ENCODE measurements at regions not wholly inside any gene's neighbourhood (a gene's known extent, or its start where the extent isn't known, plus 50 kb on each side); places are given as distances from the start of the nearest gene placed in this dataset.

DNA sequence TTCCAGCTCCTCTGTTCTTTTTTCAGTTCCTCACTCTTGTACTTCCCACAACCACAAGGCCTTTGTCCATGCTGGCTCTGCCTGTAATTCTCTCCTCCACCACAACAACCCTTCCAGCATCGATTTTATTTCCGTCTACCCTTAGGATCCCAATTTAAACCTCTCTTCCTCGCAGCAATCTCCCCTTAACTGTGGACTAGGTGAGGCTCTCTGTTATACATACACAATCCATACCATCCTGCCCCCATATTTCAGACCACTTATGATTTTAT, 90.4 kb upstream of the ZC3H11B start:
- no peak overlapping the region for H3K27ac Mint-ChIP-seq
- no peaks in the 10 kb centered on the region for H3K27me3 Mint-ChIP-seq
- intact Hi-C loops (cut with micrococcal nuclease), result no loop called here
- H3K9me3 Mint-ChIP-seq, result peaks cover 3% of the 10 kb centered on the region
- TF ChIP-seq, protein P1, sequence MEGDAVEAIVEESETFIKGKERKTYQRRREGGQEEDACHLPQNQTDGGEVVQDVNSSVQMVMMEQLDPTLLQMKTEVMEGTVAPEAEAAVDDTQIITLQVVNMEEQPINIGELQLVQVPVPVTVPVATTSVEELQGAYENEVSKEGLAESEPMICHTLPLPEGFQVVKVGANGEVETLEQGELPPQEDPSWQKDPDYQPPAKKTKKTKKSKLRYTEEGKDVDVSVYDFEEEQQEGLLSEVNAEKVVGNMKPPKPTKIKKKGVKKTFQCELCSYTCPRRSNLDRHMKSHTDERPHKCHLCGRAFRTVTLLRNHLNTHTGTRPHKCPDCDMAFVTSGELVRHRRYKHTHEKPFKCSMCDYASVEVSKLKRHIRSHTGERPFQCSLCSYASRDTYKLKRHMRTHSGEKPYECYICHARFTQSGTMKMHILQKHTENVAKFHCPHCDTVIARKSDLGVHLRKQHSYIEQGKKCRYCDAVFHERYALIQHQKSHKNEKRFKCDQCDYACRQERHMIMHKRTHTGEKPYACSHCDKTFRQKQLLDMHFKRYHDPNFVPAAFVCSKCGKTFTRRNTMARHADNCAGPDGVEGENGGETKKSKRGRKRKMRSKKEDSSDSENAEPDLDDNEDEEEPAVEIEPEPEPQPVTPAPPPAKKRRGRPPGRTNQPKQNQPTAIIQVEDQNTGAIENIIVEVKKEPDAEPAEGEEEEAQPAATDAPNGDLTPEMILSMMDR (IDR thresholded peaks at IDR 0.05), result no peak
- H3K4me1 Mint-ChIP-seq, result no peaks in the 10 kb centered on the region
- H3K36me3 Mint-ChIP-seq (ENCODE audit: low read depth), result no peaks in the 10 kb centered on the region
- CTCF ChIA-PET, result no interaction called here
- POLR2A ChIA-PET, result no interaction called here
- DNase-seq (no peak), ATAC-seq (ENCODE audit: low read depth) (no peak)
- no peak overlapping the region for H3K4me3 Mint-ChIP-seq

DNA sequence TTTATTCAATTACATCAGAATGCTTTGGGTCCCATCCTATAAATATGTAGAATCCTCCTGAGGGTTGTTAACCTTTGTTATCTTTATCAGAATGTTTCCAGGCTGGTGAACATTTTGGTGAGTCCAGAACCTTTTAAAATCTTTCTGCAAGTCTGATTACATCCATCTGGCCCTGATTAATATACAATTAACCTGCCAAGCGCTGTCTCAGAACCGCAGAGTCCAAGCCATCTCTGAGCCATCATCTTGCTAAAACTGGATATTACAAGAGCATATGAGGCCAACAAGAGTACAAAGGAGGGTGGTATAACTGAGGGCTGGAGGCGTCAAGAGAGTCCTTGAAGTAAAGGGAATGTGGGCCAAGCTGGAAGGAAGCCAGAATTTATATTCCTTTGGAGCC, 88.6 kb upstream of the ZC3H11B start:
- Mint-ChIP-seq H3K27ac (no peak overlapping the region), H3K4me3 (no peak overlapping the region), H3K4me1 (no peaks in the 10 kb centered on the region), H3K36me3 (ENCODE audit: low read depth) (no peaks in the 10 kb centered on the region), H3K27me3 (no peaks in the 10 kb centered on the region), H3K9me3 (peaks cover 2% of the 10 kb centered on the region)
- ChIA-PET POLR2A (no interaction called here), CTCF (no interaction called here)
- TF ChIP-seq, protein P1 (IDR thresholded peaks at IDR 0.05), result no peak
- ATAC-seq (ENCODE audit: low read depth) (no peak), DNase-seq (no peak)
- intact Hi-C loops (cut with micrococcal nuclease), result no loop called here

DNA sequence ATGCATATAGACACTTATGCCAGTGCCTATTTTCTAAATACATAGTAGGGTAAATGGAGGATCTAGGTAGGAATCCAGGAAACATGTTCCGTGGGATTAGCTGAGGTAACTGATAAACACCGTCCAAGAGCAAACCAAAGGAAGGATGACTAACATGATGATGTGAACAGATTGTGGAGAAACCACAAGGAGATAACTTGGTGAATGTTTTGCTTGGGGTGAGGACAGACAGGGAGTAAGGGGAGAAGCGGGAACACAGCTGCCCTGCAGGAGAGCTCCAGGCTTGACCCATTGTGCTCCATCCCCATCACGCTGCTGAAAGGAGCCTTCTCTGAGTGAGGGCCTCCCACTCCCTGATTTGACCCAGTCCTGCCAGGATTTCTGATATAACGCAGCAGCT, 87.0 kb upstream of the ZC3H11B start:
- no peaks in the 10 kb centered on the region for H3K36me3 Mint-ChIP-seq (ENCODE audit: low read depth)
- POLR2A ChIA-PET, result no interaction called here
- H3K9me3 Mint-ChIP-seq, result no peaks in the 10 kb centered on the region
- CTCF ChIA-PET, result no interaction called here
- TF ChIP-seq, protein P1 (IDR thresholded peaks at IDR 0.05), result no peak
- H3K4me3 Mint-ChIP-seq, result no peak overlapping the region
- intact Hi-C loops (cut with micrococcal nuclease), result no loop called here
- no peak for ATAC-seq (ENCODE audit: low read depth)
- no peaks in the 10 kb centered on the region for H3K4me1 Mint-ChIP-seq
- no peak for DNase-seq
- H3K27me3 Mint-ChIP-seq, result no peaks in the 10 kb centered on the region
- no peak overlapping the region for H3K27ac Mint-ChIP-seq

DNA sequence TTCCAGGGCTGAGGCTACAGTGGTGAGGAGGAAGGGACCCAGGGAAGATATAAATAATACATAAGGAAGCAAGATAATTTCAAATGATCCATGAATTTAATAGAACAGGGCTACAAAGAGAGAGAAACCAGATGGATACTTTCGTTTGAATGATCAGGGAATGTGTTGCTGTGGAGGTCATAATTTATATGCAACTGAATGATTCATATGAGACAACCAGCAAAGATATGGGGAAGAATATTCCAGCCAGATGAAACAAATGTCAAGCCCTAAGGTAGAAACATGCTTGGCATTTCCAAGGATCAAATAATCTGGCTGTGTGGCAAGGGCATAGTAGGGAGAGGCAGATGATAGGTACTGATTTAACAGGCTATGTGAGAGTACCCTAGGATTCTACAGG, 84.8 kb upstream of the ZC3H11B start:
- CTCF ChIA-PET, result no interaction called here
- intact Hi-C loops (cut with micrococcal nuclease), result no loop called here
- no peaks in the 10 kb centered on the region for H3K27me3 Mint-ChIP-seq
- POLR2A ChIA-PET, result no interaction called here
- no peak for DNase-seq
- no peak for ATAC-seq (ENCODE audit: low read depth)
- H3K36me3 Mint-ChIP-seq (ENCODE audit: low read depth), result no peaks in the 10 kb centered on the region
- TF ChIP-seq, protein P1 (IDR thresholded peaks at IDR 0.05), result no peak
- no peaks in the 10 kb centered on the region for H3K4me1 Mint-ChIP-seq
- no peak overlapping the region for H3K4me3 Mint-ChIP-seq
- no peaks in the 10 kb centered on the region for H3K9me3 Mint-ChIP-seq
- no peak overlapping the region for H3K27ac Mint-ChIP-seq

DNA sequence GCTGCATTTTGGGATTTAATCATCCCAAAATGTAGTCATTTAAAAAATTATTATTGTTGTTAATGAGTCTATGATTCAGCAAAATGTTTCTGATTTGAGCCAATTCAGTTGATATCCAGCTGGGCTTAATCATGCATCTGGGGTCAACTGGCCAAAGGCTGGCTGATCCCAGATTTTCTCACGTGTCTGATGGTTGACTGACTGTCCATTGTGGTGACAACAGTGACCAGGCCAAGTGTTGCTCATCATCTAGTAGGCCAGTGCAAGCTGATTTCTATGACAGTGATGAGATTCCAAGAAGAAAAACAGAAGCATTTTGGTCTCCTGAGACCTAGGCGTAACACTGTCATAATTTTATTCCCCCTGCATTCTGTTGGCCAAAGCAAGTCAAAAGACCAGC, 80.1 kb upstream of the ZC3H11B start:
- intact Hi-C loops (cut with micrococcal nuclease), result no loop called here
- H3K27me3 Mint-ChIP-seq, result no peaks in the 10 kb centered on the region
- CTCF ChIA-PET, result no interaction called here

More for the DNA sequence above, 80.1 kb upstream of the ZC3H11B start:
- H3K27ac Mint-ChIP-seq, result no peak overlapping the region
- H3K4me1 Mint-ChIP-seq, result no peaks in the 10 kb centered on the region
- no peaks in the 10 kb centered on the region for H3K36me3 Mint-ChIP-seq (ENCODE audit: low read depth)
- TF ChIP-seq, protein P1 (IDR thresholded peaks at IDR 0.05), result no peak
- POLR2A ChIA-PET, result no interaction called here
- ATAC-seq (ENCODE audit: low read depth) (no peak), DNase-seq (no peak)
- H3K9me3 Mint-ChIP-seq, result no peaks in the 10 kb centered on the region
- no peak overlapping the region for H3K4me3 Mint-ChIP-seq
